Thyroid gland (tissue), 4 donors: ENCODE measurements at regions not wholly inside any gene's neighbourhood (a gene's known extent, or its start where the extent isn't known, plus 50 kb on each side); places are given as distances from the start of the nearest gene placed in this dataset.

Source experiments
- CTCF ChIP-seq, 6 experiments: fragments of 200-600 bp in 3 of 6; fragments of 450-650 bp in 3 of 6; sonication (generic) in 3 of 6; IDR thresholded peaks; one replicate each; pipeline ENCODE4 v1.5.1; 2016 to 2019; ENCODE audit warnings: antibody characterized with exemption in 6 of 6, mild to moderate bottlenecking in 2 of 6, inconsistent platforms in 1 of 6, moderate library complexity in 1 of 6
- POLR2A ChIP-seq, 2 donors: fragments of 450-650 bp; IDR thresholded peaks; one replicate each; pipeline ENCODE4 v1.6.1; 2017; ENCODE audit warnings: antibody characterized with exemption in 2 of 2, mild to moderate bottlenecking in 2 of 2, moderate library complexity in 1 of 2

- TF ChIP-seq CTCF (IDR thresholded peaks at IDR 0.05) (no peak), POLR2A (IDR thresholded peaks at IDR 0.05) (no peak)
Measured at GRCh38 chr2:22942441-22942840, 442.5 kb upstream of the KLHL29 start.
